Neuronal stem cell (in vitro differentiated cells): ENCODE measurements at regions not wholly inside any gene's neighbourhood (a gene's known extent, or its start where the extent isn't known, plus 50 kb on each side); places are given as distances from the start of the nearest gene placed in this dataset.
A peak's percentile ranks its signal among the peaks of the same experiment; 100 is the strongest.

Source experiments
- DNase-seq: peaks from one replicate; pipeline ENCODE4 v3.0.0-alpha.2; 2013; ENCODE audit warnings: low spot score
- H2AFZ ChIP-seq: one replicate; pipeline ENCODE4 v1.6.1; 2013; ENCODE audit warnings: mild to moderate bottlenecking, low read length, inconsistent platforms
- H2AK5ac ChIP-seq: 2 replicates; pipeline ENCODE4 v1.6.1; 2013; ENCODE audit warnings: low read depth, mild to moderate bottlenecking, inconsistent platforms, low read length, moderate library complexity, mixed read lengths
- H2BK120ac ChIP-seq: 2 replicates; pipeline ENCODE4 v1.6.1; 2013; ENCODE audit warnings: low read depth, mild to moderate bottlenecking, inconsistent platforms, low read length, moderate library complexity, mixed read lengths
- H2BK12ac ChIP-seq: one replicate; pipeline ENCODE4 v1.6.1; 2013; ENCODE audit warnings: low read length, inconsistent platforms
- H2BK15ac ChIP-seq: 2 replicates; pipeline ENCODE4 v1.6.1; 2013; ENCODE audit warnings: mild to moderate bottlenecking, low read length, inconsistent platforms, mixed read lengths
- H2BK5ac ChIP-seq: one replicate; pipeline ENCODE4 v1.6.1; 2013; ENCODE audit warnings: inconsistent platforms, mild to moderate bottlenecking, low read length, moderate library complexity
- H3K14ac ChIP-seq: one replicate; pipeline ENCODE4 v1.6.1; 2013; ENCODE audit warnings: low read length, inconsistent platforms
- H3K18ac ChIP-seq: 2 replicates; pipeline ENCODE4 v1.6.1; 2013; ENCODE audit warnings: low read length, inconsistent platforms
- H3K23ac ChIP-seq: 2 replicates; pipeline ENCODE4 v1.6.1; 2013; ENCODE audit warnings: low read depth, mild to moderate bottlenecking, mixed read lengths, low read length, inconsistent platforms; ENCODE audit not compliant: poor library complexity
- H3K27ac ChIP-seq: replicated peaks from 3 replicates; pipeline ENCODE4 v1.5.1; 2013; ENCODE audit warnings: low read length, inconsistent platforms
- H3K27me3 ChIP-seq, 3 experiments: 2 replicates each; pipeline ENCODE4 v1.6.1; 2013; ENCODE audit warnings: low read length in 3 of 3, mild to moderate bottlenecking in 2 of 3, inconsistent platforms in 1 of 3, low read depth in 1 of 3, mixed read lengths in 1 of 3, moderate library complexity in 1 of 3; ENCODE audit not compliant: control insufficient read depth in 3 of 3, insufficient read depth in 3 of 3
- H3K36me3 ChIP-seq, 2 donors: replicated peaks in 1 of 2; 2 replicates each; pipeline ENCODE4 v1.6.1; 2013; ENCODE audit warnings: low read length in 2 of 2; ENCODE audit not compliant: control insufficient read depth in 2 of 2, insufficient read depth in 2 of 2
- H3K4ac ChIP-seq: 2 replicates; pipeline ENCODE4 v1.6.1; 2013; ENCODE audit warnings: inconsistent platforms, mild to moderate bottlenecking, low read length, moderate library complexity
- H3K4me1 ChIP-seq, 2 donors: 1 replicate in 1 of 2; 2 replicates in 1 of 2; pipeline ENCODE4 v1.6.1; 2013; ENCODE audit warnings: low read length in 2 of 2, low read depth in 1 of 2; ENCODE audit not compliant: control insufficient read depth in 2 of 2, insufficient read depth in 1 of 2
- H3K4me2 ChIP-seq: one replicate; pipeline ENCODE4 v1.6.1; 2013; ENCODE audit warnings: mild to moderate bottlenecking, low read length, inconsistent platforms; ENCODE audit not compliant: insufficient read depth, poor library complexity, severe bottlenecking
- H3K4me3 ChIP-seq, 2 donors: 2 replicates each; pipeline ENCODE4 v1.5.1; 2013; ENCODE audit warnings: low read length in 2 of 2, mild to moderate bottlenecking in 2 of 2, inconsistent platforms in 1 of 2, moderate library complexity in 1 of 2
- H3K79me1 ChIP-seq: one replicate; pipeline ENCODE4 v1.6.1; 2013; ENCODE audit warnings: low read depth, mild to moderate bottlenecking, inconsistent platforms, low read length, moderate library complexity
- H3K9ac ChIP-seq: one replicate; pipeline ENCODE4 v1.6.1; 2013; ENCODE audit warnings: mild to moderate bottlenecking, low read depth, low read length, inconsistent platforms; ENCODE audit not compliant: poor library complexity
- H3K9me3 ChIP-seq, 2 donors: replicated peaks in 1 of 2; 2 replicates each; pipeline versions ENCODE3 to v1.6.1; 2013; ENCODE audit warnings: low read length in 2 of 2, mild to moderate bottlenecking in 2 of 2, inconsistent platforms in 1 of 2, low read depth in 1 of 2, mixed read lengths in 1 of 2, moderate library complexity in 1 of 2; ENCODE audit not compliant: control insufficient read depth in 2 of 2, insufficient read depth in 1 of 2
- H4K8ac ChIP-seq: one replicate; pipeline ENCODE4 v1.6.1; 2013; ENCODE audit warnings: low read depth, mild to moderate bottlenecking, inconsistent platforms, low read length, moderate library complexity
- H4K91ac ChIP-seq: one replicate; pipeline ENCODE4 v1.6.1; 2013; ENCODE audit warnings: low read length, low read depth, mild to moderate bottlenecking, inconsistent platforms; ENCODE audit not compliant: poor library complexity
- WGBS, 2 donors: extraction: QIAGEN DNeasy Blood & Tissue Kit; methylation state at CpG; one replicate each; pipeline ENCODE4 v1.1.7; 2013; ENCODE audit warnings: missing lambda C conversion rate in 2 of 2, mixed read lengths in 1 of 2; ENCODE audit not compliant: insufficient read length in 2 of 2, insufficient replicate concordance in 1 of 2; ENCODE audit errors: extremely low coverage in 2 of 2; 5-methylcytosine and 5-hydroxymethylcytosine counted together

- Histone ChIP-seq H2BK12ac (no peak overlapping the region), H2BK120ac (no peak overlapping the region), H3K4me3 (no peak overlapping the region), H2BK15ac (no peak overlapping the region), H4K8ac (no peak overlapping the region), H3K14ac (no peak overlapping the region), H3K4me1 (no peaks in the 10 kb centered on the region), H3K9ac (no peak overlapping the region), H3K27me3 (peaks cover 0 to 33% (median 0%) of the 10 kb centered on the region in 3 experiments), H3K9me3 (no peaks in the 10 kb centered on the region), H3K23ac (no peak overlapping the region), H4K91ac (no peak overlapping the region), H2AFZ (no peak overlapping the region), H2BK5ac (no peak overlapping the region), H3K36me3 (no peaks in the 10 kb centered on the region), H3K79me1 (no peaks in the 10 kb centered on the region), H2AK5ac (no peak overlapping the region), H3K27ac (no peak overlapping the region), H3K18ac (no peak overlapping the region), H3K4me2 (no peak overlapping the region), H3K4ac (no peak overlapping the region)
- no peak for DNase-seq
- no CpG with 5 or more reads among the region's 2 CpGs for WGBS, 2 donors
Observed at GRCh38 chr6:14053811-14054210, 63.8 kb upstream of the CD83 start.

GRCh38 chr6:14055541-14055940 lies 62.0 kb upstream of the CD83 start:
- Histone ChIP-seq H3K4me2 (no peak overlapping the region), H3K23ac (no peak overlapping the region), H2AFZ (no peak overlapping the region), H3K4me1 (no peaks in the 10 kb centered on the region), H3K18ac (no peak overlapping the region), H3K9ac (no peak overlapping the region), H3K4ac (no peak overlapping the region), H2BK5ac (no peak overlapping the region), H2BK12ac (no peak overlapping the region), H3K27me3 (peaks cover 0 to 29% (median 0%) of the 10 kb centered on the region in 3 experiments), H3K4me3 (no peak overlapping the region), H3K14ac (no peak overlapping the region), H2BK120ac (no peak overlapping the region), H3K36me3 (no peaks in the 10 kb centered on the region), H4K91ac (no peak overlapping the region), H3K27ac (no peak overlapping the region), H2AK5ac (no peak overlapping the region), H3K79me1 (no peaks in the 10 kb centered on the region), H2BK15ac (no peak overlapping the region), H3K9me3 (no peaks in the 10 kb centered on the region), H4K8ac (no peak overlapping the region)
- WGBS, 2 donors = no CpG with 5 or more reads among the region's 2 CpGs
- no peak for DNase-seq

- H3K4me2 ChIP-seq = no peak overlapping the region
- no peaks in the 10 kb centered on the region for H3K4me1 ChIP-seq
- no peak overlapping the region for H4K8ac ChIP-seq
- no peak overlapping the region for H3K27ac ChIP-seq
- no peak overlapping the region for H3K9ac ChIP-seq
- H3K4me3 ChIP-seq = no peak overlapping the region
- H3K23ac ChIP-seq = peak overlapping the region; percentile 67
- no peak overlapping the region for H3K18ac ChIP-seq
- no peaks in the 10 kb centered on the region for H3K36me3 ChIP-seq
- H2AFZ ChIP-seq = no peak overlapping the region
- H2BK5ac ChIP-seq = no peak overlapping the region
- no peak overlapping the region for H2AK5ac ChIP-seq
- peaks cover 0 to 9% (median 0%) of the 10 kb centered on the region in 3 experiments for H3K27me3 ChIP-seq
- DNase-seq = no peak
- H2BK120ac ChIP-seq = no peak overlapping the region
- H3K14ac ChIP-seq = no peak overlapping the region
- H3K79me1 ChIP-seq = no peaks in the 10 kb centered on the region
- H3K4ac ChIP-seq = no peak overlapping the region
- no CpG with 5 or more reads among the region's 10 CpGs for WGBS, 2 donors
- H3K9me3 ChIP-seq = peaks cover 3% of the 10 kb centered on the region in 2 donors
- H2BK12ac ChIP-seq = no peak overlapping the region
- H4K91ac ChIP-seq = no peak overlapping the region
- H2BK15ac ChIP-seq = no peak overlapping the region
Observed at GRCh38 chr6:14058029-14058695, 59.4 kb upstream of the CD83 start.

- no peak for DNase-seq
- Histone ChIP-seq H4K91ac (no peak overlapping the region), H3K27me3 (peaks cover 0 to 9% (median 0%) of the 10 kb centered on the region in 3 experiments), H3K27ac (no peak overlapping the region), H2BK5ac (no peak overlapping the region), H3K9me3 (peaks cover 3% of the 10 kb centered on the region in 2 donors), H3K14ac (no peak overlapping the region), H3K9ac (no peak overlapping the region), H3K4me1 (no peaks in the 10 kb centered on the region), H3K18ac (no peak overlapping the region), H3K4me2 (no peak overlapping the region), H3K79me1 (no peaks in the 10 kb centered on the region), H4K8ac (no peak overlapping the region), H3K23ac (no peak overlapping the region), H3K4ac (no peak overlapping the region), H3K36me3 (no peaks in the 10 kb centered on the region), H2BK120ac (no peak overlapping the region), H3K4me3 (no peak overlapping the region), H2AK5ac (no peak overlapping the region), H2BK12ac (no peak overlapping the region), H2BK15ac (no peak overlapping the region), H2AFZ (no peak overlapping the region)
- no CpG with 5 or more reads among the region's 3 CpGs for WGBS, 2 donors
Observed at GRCh38 chr6:14058735-14059134, 58.8 kb upstream of the CD83 start.
